MG63 (cell line): ENCODE measurements at regions not wholly inside any gene's neighbourhood (a gene's known extent, or its start where the extent isn't known, plus 50 kb on each side); places are given as distances from the start of the nearest gene placed in this dataset.

Experiments used
- DNase-seq: peaks from one replicate; pipeline ENCODE4 v3.0.0-alpha.2; 2020
- H3K27me3 ChIP-seq: fragments of 250-450 bp; sonication (Bioruptor Pico); 2 replicates; pipeline ENCODE4 v1.5.1; 2020; ENCODE audit warnings: mild to moderate bottlenecking, moderate library complexity
- H3K36me3 ChIP-seq: fragments of 250-450 bp; sonication (Bioruptor Pico); 2 replicates; pipeline ENCODE4 v1.5.1; 2020; ENCODE audit warnings: mild to moderate bottlenecking, moderate library complexity
- H3K4me3 ChIP-seq: fragments of 250-450 bp; sonication (Bioruptor Pico); 2 replicates; pipeline ENCODE4 v1.5.1; 2020; ENCODE audit warnings: mild to moderate bottlenecking, moderate library complexity
- H3K9me3 ChIP-seq: fragments of 250-450 bp; sonication (Bioruptor Pico); 2 replicates; pipeline ENCODE4 v1.5.1; 2020; ENCODE audit warnings: mild to moderate bottlenecking, moderate library complexity

DNA sequence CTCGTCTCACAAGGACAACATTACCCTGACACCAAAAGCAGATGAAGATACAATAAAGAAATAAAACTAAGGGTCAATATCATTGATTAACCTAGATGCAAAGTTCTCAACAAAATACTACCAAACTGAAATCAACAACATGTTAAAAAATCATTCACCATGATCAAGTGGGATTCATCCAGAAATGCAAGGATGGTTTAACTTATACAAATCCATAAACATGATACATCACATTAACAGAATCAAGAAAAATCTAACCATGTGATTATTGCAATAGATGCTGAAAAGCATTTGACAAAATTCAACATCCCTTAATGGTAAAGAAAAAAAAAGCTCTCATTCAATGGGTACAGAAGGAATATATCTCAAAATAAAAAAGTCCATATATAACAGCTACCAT, 514.9 kb downstream of the TMA16 start:
- H3K27me3 ChIP-seq: no peaks in the 10 kb centered on the region
- H3K4me3 ChIP-seq: no peak overlapping the region
- peaks cover 15% of the 10 kb centered on the region for H3K9me3 ChIP-seq
- no peak for DNase-seq
- no peaks in the 10 kb centered on the region for H3K36me3 ChIP-seq

DNA sequence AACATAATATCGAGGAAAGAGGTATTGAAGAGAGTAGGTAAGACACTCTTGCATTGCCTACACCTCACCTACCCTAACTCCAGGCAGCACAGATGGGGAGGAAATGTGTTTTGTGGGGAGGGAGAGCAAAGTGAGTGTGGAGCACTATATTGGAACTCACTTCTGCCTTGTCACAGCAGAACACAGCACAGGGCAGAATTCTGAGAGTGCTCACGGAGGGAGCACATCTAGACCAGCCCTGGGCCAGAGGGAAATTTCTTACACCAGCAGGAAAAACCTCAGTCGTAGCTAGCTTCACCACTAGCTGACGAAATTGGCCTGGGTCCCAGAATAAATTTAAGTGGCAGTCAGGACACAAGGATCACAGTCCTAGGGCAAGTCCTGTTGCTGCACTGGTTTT, 517.3 kb downstream of the TMA16 start:
- no peak overlapping the region for H3K4me3 ChIP-seq
- H3K36me3 ChIP-seq: no peaks in the 10 kb centered on the region
- no peak for DNase-seq
- H3K27me3 ChIP-seq: no peaks in the 10 kb centered on the region
- peaks cover 21% of the 10 kb centered on the region for H3K9me3 ChIP-seq

DNA sequence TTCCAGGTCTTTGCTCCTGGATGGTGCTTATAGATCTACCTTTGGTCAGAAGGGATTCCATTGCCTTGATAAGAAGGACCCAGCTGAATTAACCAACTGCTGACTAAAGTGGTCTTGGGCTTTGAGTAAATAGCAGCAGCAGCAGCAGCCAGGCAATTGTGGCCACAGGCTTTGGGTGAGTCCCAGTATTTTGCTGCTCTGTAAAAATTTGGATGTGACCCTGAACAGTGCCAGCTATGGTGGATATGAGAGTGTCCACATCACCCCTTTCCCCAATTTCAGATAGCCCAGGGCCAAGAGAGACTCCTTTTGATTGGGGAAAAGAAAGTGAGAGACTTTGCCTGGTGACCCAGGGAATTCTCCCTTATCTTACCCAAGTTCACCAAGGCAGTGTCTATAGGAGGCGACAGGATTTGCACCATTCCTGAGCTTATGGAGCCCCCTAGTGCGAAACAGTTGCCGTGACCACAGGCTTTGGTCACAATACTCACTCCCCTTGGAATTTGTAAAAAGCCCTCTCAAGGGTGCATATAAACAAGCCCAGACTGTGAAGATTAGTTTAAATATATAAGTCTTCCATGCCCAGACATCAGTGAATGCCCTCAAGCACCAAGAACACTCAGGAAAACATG, 518.0 kb downstream of the TMA16 start:
- no peaks in the 10 kb centered on the region for H3K27me3 ChIP-seq
- H3K9me3 ChIP-seq: peaks cover 21% of the 10 kb centered on the region
- H3K36me3 ChIP-seq: no peaks in the 10 kb centered on the region
- peak; percentile 34 for DNase-seq
- no peak overlapping the region for H3K4me3 ChIP-seq

DNA sequence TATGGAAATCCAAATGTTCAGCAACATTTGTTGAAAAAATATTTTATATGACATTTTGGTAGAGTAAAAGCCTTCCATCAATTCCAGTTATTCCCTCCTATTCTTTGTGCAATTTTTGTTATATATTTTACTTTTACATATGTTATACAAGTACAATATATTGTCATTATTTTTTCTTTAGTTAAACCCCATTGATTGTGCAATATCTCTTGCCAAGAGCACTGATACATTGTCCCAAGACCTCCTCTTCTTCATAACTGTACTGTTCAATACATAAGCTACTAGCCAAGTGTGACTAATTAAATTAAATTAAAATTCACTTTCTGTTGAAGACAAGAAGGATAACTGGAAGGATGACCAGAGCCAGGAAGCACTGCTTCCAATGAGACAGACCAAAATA, 527.5 kb downstream of the TMA16 start:
- Histone ChIP-seq H3K36me3 (no peaks in the 10 kb centered on the region), H3K4me3 (no peak overlapping the region), H3K9me3 (peaks cover 19% of the 10 kb centered on the region), H3K27me3 (no peaks in the 10 kb centered on the region)
- DNase-seq: no peak

DNA sequence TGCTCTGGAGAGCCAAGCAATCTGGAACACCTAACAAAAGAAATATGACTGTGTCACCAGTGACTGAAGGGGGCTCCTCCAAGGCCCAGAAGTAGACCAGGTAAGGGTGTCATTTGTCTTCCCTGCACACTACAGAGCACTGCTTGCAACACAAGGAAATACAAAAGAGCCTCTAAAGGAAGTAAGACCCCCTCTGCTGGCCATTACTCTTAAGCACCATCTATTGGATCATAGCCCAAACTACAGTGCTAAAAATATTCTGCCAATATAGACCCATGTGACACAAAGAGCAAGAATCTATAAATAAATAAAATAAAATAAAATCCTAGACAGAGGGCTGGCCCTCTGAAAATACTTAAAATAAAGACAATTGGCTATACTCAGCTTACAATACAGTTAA, 528.7 kb downstream of the TMA16 start:
- Histone ChIP-seq H3K27me3 (no peaks in the 10 kb centered on the region), H3K36me3 (no peaks in the 10 kb centered on the region), H3K9me3 (peaks cover 19% of the 10 kb centered on the region), H3K4me3 (no peak overlapping the region)
- DNase-seq: no peak

DNA sequence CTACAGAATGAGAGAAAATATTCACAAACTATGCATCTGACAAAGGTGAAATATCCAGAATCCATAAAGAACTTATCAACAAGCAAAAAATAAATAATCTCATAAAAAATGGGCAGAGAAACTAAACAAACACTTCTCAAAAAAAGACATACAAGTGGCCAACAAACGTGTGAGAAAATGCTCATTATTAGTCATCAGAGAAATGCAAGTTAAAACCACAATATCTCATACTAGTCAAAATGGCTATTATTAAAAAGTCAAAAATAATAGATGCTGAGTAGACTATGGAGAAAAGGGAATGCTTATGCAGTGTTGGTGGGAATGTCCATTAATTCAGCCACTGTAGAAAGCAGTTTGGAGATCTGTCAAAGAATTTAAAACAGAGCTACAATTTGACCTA, 533.3 kb downstream of the TMA16 start:
- no peaks in the 10 kb centered on the region for H3K27me3 ChIP-seq
- no peaks in the 10 kb centered on the region for H3K36me3 ChIP-seq
- no peak for DNase-seq
- peaks cover 23% of the 10 kb centered on the region for H3K9me3 ChIP-seq
- no peak overlapping the region for H3K4me3 ChIP-seq

DNA sequence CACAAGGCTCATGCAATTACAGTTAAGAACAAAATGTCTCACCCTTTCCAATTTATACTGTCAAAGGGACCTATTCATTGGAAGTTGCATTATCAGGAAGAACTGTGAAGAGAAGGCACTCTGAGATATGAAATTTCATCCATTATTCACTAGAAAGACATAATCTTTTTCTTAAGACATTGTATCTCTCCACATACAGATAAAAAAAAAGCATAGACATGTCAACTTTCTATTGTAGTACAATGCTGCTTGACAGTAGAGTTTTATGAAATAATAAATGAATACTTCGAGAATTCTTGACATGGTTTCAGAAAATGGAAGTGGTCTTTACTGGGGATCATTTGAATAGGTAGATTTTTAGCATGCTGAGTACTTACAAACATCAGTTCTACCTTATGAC, 545.0 kb downstream of the TMA16 start:
- DNase-seq: no peak
- no peaks in the 10 kb centered on the region for H3K36me3 ChIP-seq
- H3K27me3 ChIP-seq: no peaks in the 10 kb centered on the region
- peaks cover 19% of the 10 kb centered on the region for H3K9me3 ChIP-seq
- no peak overlapping the region for H3K4me3 ChIP-seq

DNA sequence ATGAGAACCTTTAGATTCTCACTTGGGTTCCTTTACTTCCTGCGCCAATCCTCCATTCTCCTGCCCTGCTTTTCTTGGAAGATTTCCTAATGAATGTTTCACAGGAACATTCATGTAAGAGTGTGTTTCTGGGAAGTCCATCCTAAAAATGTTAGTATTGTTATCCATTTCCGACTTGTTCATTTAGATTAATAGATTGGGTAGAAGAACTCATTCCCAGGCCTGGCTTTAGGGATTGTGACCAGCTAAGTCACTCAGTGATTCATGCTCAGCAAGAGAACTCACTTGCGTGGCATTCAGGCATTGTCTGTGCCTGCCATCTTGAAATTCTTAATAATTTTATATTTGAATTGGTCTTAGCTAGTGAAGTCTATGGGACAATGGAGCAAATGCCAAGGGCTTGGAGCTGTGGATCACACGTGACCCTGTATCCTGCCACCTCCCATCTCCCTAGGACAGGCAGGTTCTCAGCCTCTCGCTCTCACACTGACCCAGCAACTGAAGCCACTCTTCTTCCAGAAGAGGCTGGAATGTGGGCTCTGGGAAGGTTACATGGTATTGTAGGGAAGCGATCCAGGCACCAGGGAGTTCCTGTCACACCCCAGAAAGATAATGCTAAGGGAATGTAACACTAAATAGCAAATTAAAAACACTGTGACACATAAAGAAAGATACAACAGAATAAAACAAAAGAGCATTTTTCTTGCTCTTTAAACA, 562.1 kb downstream of the TMA16 start:
- Histone ChIP-seq H3K36me3 (no peaks in the 10 kb centered on the region), H3K4me3 (no peak overlapping the region), H3K27me3 (no peaks in the 10 kb centered on the region), H3K9me3 (no peaks in the 10 kb centered on the region)
- no peak for DNase-seq

DNA sequence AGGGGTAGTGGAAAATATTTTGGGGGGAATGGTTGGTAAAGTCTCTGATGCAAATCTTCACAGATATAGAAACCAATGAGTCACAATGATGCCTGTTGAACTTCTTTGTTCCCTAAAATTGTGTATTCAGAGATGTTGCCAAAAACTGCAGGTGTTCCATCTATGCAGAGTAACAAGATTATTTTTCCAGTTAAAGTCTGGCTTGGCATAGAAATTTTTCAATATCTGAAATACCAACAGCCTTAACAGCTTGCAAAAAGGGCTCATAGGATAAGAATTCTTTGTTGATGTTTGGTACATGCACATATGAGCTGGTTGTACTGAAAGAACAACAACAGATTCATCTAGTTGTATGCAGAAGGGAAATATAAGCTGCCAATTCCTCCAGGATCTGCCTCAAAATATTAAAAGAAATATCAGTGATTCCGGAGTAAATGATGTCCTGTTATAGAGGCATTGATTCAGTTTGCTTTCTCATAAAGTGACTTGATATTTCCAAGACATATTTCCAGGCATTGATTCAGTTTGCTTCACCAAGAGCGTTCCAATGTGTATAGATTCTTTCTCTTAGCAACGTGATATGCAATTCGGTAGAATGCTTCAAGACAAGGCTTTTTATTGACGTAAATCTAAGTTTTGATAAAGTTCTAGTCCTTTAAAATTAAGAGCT, 564.4 kb downstream of the TMA16 start:
- Histone ChIP-seq H3K36me3 (no peaks in the 10 kb centered on the region), H3K4me3 (no peak overlapping the region), H3K9me3 (peaks cover 3% of the 10 kb centered on the region; the same call in 1 of the 2 replicates), H3K27me3 (no peaks in the 10 kb centered on the region)
- no peak for DNase-seq

DNA sequence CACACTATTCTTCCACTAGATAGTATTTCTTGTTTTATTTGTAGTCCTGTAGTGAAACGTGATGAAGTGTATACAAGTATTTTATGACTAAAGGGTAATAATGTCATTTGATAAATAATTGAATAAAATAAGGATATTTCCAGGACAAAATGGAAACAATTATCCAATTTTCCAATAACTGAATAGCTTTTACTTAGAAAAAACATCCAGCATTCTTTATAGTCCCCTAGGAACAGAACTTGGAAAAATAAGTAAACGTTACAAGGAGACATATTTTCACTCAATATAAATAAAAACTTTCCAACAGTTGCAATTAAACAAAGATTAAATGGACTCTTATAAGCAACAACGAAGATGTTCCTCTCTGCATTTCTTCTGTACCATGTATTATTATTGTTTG, 566.0 kb downstream of the TMA16 start:
- DNase-seq: no peak
- Histone ChIP-seq H3K4me3 (no peak overlapping the region), H3K9me3 (peaks cover 7% of the 10 kb centered on the region), H3K36me3 (no peaks in the 10 kb centered on the region), H3K27me3 (no peaks in the 10 kb centered on the region)

DNA sequence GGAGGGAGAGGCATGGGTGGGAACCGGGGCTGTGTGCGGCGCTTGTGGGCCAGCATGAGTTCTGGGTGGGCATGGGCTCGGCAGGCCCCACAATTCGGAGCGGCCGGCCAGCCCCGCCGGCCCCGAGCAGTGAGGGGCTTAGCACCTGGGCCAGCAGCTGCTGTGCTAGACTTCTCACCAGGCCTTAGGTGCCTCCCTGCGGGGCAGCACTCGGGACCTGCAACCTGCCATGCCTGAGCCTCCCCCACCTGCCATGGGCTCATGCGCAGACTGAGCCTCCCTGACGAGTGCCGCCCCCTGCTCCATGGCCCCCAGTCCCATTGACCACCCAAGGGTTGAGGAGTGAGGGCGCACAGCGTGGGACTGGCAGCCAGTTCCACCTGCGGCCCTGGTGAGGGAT, 573.9 kb downstream of the TMA16 start:
- no peaks in the 10 kb centered on the region for H3K36me3 ChIP-seq
- H3K27me3 ChIP-seq: no peaks in the 10 kb centered on the region
- no peak for DNase-seq
- no peak overlapping the region for H3K4me3 ChIP-seq
- peaks cover 24% of the 10 kb centered on the region for H3K9me3 ChIP-seq

DNA sequence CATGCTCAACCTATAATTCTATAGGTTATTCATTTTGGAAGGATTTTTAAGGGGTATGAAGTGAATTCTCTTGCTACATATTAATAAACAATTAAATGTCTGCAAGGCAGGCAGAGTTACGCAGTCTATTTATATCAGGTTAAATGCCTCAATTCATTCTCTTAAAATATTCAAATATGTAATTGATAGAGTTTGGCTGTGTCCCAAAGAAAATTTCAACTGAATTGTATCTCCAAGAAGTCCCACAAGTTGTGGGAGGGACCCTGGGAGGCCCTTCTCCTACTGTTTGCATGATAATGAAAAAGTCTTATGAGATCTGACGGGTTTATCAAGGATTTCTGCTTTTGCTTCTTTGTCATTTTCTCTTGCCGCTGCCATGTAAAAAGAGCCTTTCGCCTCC, 576.1 kb downstream of the TMA16 start:
- no peaks in the 10 kb centered on the region for H3K36me3 ChIP-seq
- no peak for DNase-seq
- no peak overlapping the region for H3K4me3 ChIP-seq
- H3K9me3 ChIP-seq: peaks cover 17% of the 10 kb centered on the region
- no peaks in the 10 kb centered on the region for H3K27me3 ChIP-seq

DNA sequence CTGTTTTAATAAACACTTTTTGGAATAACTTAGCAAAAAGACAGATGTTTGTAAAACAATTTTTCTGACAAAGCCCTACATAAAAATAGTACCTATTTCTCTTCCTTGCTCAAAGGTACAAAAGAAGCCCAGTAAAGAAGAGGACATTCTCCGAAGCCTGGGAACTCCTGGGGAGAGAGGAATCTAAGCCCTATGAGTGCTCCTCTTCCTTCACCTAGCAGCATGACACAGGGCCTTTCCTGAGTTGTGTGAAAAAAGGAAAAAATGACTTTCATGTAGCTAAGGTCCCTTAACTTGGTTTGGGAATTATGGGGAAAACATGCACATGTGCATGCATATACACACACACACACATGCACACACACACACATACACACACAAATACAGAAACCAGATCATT, 586.9 kb downstream of the TMA16 start:
- Histone ChIP-seq H3K27me3 (no peaks in the 10 kb centered on the region), H3K9me3 (no peaks in the 10 kb centered on the region; the same call in 1 of the 2 replicates), H3K36me3 (no peaks in the 10 kb centered on the region), H3K4me3 (no peak overlapping the region)
- no peak for DNase-seq

DNA sequence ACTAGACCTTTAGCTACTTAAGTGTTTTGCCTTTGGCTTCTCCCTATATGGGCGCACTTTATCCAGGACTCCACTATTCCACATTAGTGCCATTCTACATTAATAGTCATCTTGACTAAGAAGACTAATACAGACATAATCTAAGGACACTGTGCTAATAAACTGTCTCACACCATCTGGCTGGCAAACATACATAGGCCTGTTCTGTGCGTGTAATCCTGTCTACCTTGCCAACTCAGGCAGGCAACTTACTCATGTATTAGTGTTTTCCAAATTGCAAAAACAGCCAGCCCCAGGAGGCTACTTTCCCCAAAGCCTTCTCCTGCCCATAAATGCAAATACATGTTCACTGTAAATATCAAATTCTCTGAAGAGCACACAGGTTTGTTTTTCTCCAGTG, 587.3 kb downstream of the TMA16 start:
- Histone ChIP-seq H3K36me3 (no peaks in the 10 kb centered on the region), H3K27me3 (no peaks in the 10 kb centered on the region), H3K4me3 (no peak overlapping the region), H3K9me3 (no peaks in the 10 kb centered on the region; the same call in 1 of the 2 replicates)
- peak; percentile 39 for DNase-seq

DNA sequence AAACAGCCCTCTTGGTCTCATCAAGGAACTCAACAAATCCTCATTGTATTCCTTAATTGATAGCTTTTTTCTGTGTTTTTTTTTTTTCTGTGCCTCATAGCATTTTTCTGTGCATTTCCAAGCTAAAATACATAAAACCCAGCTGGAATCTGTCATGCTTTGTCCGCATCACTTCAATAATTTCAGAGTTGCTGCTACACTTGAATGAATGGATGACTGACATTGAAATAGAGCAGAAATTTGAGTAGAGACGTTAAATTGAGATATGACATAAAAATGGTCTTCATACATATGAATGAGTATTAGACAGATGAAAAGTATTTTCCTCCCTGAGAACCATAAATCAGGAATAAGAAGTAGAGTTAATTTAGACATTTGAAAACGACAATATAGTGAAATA, 593.2 kb downstream of the TMA16 start:
- no peak for DNase-seq
- H3K9me3 ChIP-seq: no peaks in the 10 kb centered on the region
- no peaks in the 10 kb centered on the region for H3K27me3 ChIP-seq
- H3K36me3 ChIP-seq: no peaks in the 10 kb centered on the region
- no peak overlapping the region for H3K4me3 ChIP-seq

DNA sequence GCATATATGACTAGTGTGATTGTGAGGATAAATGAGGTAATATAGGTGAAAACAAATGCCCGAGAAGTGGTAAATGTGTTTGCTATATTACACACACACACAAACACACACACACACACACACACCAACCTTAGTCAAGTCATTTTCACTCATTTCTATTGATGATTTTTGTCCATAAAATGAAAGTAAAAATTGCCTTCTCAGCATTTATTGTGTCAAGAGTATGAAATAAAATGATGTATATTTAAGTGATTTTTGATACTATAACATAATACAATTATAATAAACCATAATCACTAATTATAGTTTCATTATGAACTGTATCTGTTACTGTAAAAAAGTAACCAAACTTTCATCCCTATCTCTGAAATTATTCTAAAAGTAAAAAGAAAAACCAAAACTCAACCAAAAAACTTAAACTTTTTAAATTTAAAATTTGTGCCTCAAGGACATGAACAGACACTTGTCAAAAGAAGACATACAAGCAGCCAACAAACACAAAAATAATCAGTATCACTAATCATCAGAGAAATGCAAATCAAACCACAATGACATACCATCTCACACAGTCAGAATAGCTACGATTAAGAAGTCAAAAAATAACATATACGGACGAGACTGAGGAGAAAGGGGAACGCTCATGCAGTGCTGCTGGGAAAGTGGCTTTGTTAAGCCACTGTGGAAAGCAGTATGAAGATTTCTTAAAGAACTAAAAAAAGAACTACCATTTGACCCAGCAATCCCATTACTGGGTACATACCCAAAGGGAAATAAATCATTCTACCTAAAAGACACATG, 601.0 kb downstream of the TMA16 start:
- H3K36me3 ChIP-seq: no peaks in the 10 kb centered on the region
- H3K4me3 ChIP-seq: no peak overlapping the region
- H3K27me3 ChIP-seq: no peaks in the 10 kb centered on the region
- H3K9me3 ChIP-seq: 0 out of 2 replicates have a peak, but pooled peaks cover 3% of the 10 kb centered on the region
- DNase-seq: no peak
